GM19043 (cell line): ENCODE measurements at regions not wholly inside any gene's neighbourhood (a gene's known extent, or its start where the extent isn't known, plus 50 kb on each side); places are given as distances from the start of the nearest gene placed in this dataset.

Experiments
- ATAC-seq: cut with Tn5 transposase; IDR thresholded peaks from one replicate; pipeline ENCODE4 v1.9.1; 2021; ENCODE audit warnings: low read depth; ENCODE audit not compliant: unreplicated experiment

GRCh38 chr1:214198571-214198970 is 82.4 kb upstream of the SMYD2 start:
- ATAC-seq = no peak

- no peak for ATAC-seq
These were observed 81.4 kb upstream of the SMYD2 start for GRCh38 chr1:214199585-214199984.

- ATAC-seq = no peak
These were observed 78.0 kb upstream of the SMYD2 start for GRCh38 chr1:214202992-214203391.

GRCh38 chr1:214205053-214205452 is 75.9 kb upstream of the SMYD2 start:
- no peak for ATAC-seq

GRCh38 chr1:214208460-214208859 is 72.5 kb upstream of the SMYD2 start:
- ATAC-seq = no peak

- ATAC-seq = no peak
These were observed 71.6 kb upstream of the SMYD2 start for GRCh38 chr1:214209260-214209808.

- ATAC-seq = no peak
These were observed 67.8 kb upstream of the SMYD2 start for GRCh38 chr1:214213136-214213535.

- no peak for ATAC-seq
These were observed 66.1 kb upstream of the SMYD2 start for GRCh38 chr1:214214851-214215250.

GRCh38 chr1:214215583-214215982 is 65.4 kb upstream of the SMYD2 start:
- no peak for ATAC-seq

GRCh38 chr1:214216021-214216420 is 64.9 kb upstream of the SMYD2 start:
- ATAC-seq = no peak

- ATAC-seq = no peak
These were observed 64.2 kb upstream of the SMYD2 start for GRCh38 chr1:214216779-214217178.

GRCh38 chr1:214219902-214220301 is 61.1 kb upstream of the SMYD2 start:
- ATAC-seq = no peak

GRCh38 chr1:214220891-214221290 is 60.1 kb upstream of the SMYD2 start:
- no peak for ATAC-seq

- ATAC-seq = no peak
These were observed 56.2 kb upstream of the SMYD2 start for GRCh38 chr1:214224611-214225354.

GRCh38 chr1:214228976-214229375 is 52.0 kb upstream of the SMYD2 start:
- ATAC-seq = no peak

GRCh38 chr1:214229736-214230135 is 51.2 kb upstream of the SMYD2 start:
- ATAC-seq = no peak
